Nephron progenitor cell (in vitro differentiated cells): ENCODE measurements at regions not wholly inside any gene's neighbourhood (a gene's known extent, or its start where the extent isn't known, plus 50 kb on each side); places are given as distances from the start of the nearest gene placed in this dataset.
A peak's percentile ranks its signal among the peaks of the same experiment; 100 is the strongest.

Source experiments
- DNase-seq: peaks from one replicate; pipeline ENCODE4 v3.0.0; 2021
- H3K27ac Mint-ChIP-seq: 2 replicates; pipeline ENCODE4 v1.8.0; 2021; ENCODE audit warnings: mild to moderate bottlenecking, moderate library complexity, mixed read lengths
- H3K27me3 Mint-ChIP-seq: 2 replicates; pipeline ENCODE4 v1.8.0; 2021; ENCODE audit warnings: mild to moderate bottlenecking, low read depth, mixed read lengths; ENCODE audit not compliant: poor library complexity
- H3K36me3 Mint-ChIP-seq: 2 replicates; pipeline ENCODE4 v1.8.0; 2021; ENCODE audit warnings: low read depth, mixed read lengths
- H3K4me1 Mint-ChIP-seq: 2 replicates; pipeline ENCODE4 v1.8.0; 2021; ENCODE audit warnings: mixed read lengths
- H3K4me3 Mint-ChIP-seq: 2 replicates; pipeline ENCODE4 v1.8.0; 2021; ENCODE audit warnings: mild to moderate bottlenecking, moderate library complexity, mixed read lengths
- H3K9me3 Mint-ChIP-seq: 2 replicates; pipeline ENCODE4 v1.8.0; 2021; ENCODE audit warnings: mild to moderate bottlenecking, moderate library complexity, mixed read lengths
- TF ChIP-seq, protein P1 (sequence below): fragments of 200-600 bp; sonication (generic); IDR thresholded peaks from 2 replicates; pipeline ENCODE4 v1.5.0; 2021; ENCODE audit warnings: antibody characterized with exemption

- Mint-ChIP-seq H3K27ac (no peak overlapping the region), H3K4me1 (no peaks in the 10 kb centered on the region), H3K9me3 (no peaks in the 10 kb centered on the region), H3K4me3 (no peak overlapping the region), H3K36me3 (no peaks in the 10 kb centered on the region), H3K27me3 (no peaks in the 10 kb centered on the region)
- TF ChIP-seq, protein P1, sequence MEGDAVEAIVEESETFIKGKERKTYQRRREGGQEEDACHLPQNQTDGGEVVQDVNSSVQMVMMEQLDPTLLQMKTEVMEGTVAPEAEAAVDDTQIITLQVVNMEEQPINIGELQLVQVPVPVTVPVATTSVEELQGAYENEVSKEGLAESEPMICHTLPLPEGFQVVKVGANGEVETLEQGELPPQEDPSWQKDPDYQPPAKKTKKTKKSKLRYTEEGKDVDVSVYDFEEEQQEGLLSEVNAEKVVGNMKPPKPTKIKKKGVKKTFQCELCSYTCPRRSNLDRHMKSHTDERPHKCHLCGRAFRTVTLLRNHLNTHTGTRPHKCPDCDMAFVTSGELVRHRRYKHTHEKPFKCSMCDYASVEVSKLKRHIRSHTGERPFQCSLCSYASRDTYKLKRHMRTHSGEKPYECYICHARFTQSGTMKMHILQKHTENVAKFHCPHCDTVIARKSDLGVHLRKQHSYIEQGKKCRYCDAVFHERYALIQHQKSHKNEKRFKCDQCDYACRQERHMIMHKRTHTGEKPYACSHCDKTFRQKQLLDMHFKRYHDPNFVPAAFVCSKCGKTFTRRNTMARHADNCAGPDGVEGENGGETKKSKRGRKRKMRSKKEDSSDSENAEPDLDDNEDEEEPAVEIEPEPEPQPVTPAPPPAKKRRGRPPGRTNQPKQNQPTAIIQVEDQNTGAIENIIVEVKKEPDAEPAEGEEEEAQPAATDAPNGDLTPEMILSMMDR, result no peak
- no peak for DNase-seq
Measured at GRCh38 chr13:70544706-70545105, 436.5 kb upstream of the KLHL1 start.

DNA sequence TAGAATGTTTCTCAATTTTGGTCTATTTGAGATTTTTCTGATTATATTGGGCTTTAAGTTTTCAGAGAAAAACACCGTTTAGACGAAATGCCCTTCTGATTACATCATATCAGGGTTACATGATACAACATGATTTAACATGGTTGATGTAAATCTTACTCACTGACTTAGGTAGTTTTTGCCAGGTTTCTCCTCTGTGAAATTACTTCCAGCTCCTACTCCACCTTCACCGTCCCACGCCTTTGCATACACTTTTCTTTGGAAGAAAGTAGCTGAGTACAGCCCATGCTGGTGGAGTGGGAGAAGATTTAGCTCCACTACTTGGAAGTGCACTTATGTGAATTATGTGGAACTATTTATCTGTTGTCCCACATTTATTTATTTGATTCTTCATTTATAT is 433.2 kb upstream of the KLHL1 start:
- Mint-ChIP-seq H3K36me3 (no peaks in the 10 kb centered on the region), H3K27ac (no peak overlapping the region), H3K4me1 (no peaks in the 10 kb centered on the region), H3K4me3 (no peak overlapping the region), H3K9me3 (no peaks in the 10 kb centered on the region), H3K27me3 (no peaks in the 10 kb centered on the region)
- no peak for DNase-seq
- TF ChIP-seq, protein P1, result no peak

GRCh38 chr13:70534466-70534865 is 426.2 kb upstream of the KLHL1 start:
- TF ChIP-seq, protein P1, result no peak
- DNase-seq, result no peak
- Mint-ChIP-seq H3K27me3 (no peaks in the 10 kb centered on the region), H3K9me3 (no peaks in the 10 kb centered on the region), H3K27ac (no peak overlapping the region), H3K4me1 (no peaks in the 10 kb centered on the region), H3K4me3 (no peak overlapping the region), H3K36me3 (no peaks in the 10 kb centered on the region)

- no peak overlapping the region for H3K27ac Mint-ChIP-seq
- DNase-seq, result no peak
- no peaks in the 10 kb centered on the region for H3K9me3 Mint-ChIP-seq
- TF ChIP-seq, protein P1, result no peak
- no peak overlapping the region for H3K4me3 Mint-ChIP-seq
- H3K36me3 Mint-ChIP-seq, result no peaks in the 10 kb centered on the region
- H3K27me3 Mint-ChIP-seq, result peaks cover 7% of the 10 kb centered on the region
- no peaks in the 10 kb centered on the region for H3K4me1 Mint-ChIP-seq
Measured at GRCh38 chr13:70529652-70530051, 421.4 kb upstream of the KLHL1 start.

GRCh38 chr13:70527599-70527998 is 419.3 kb upstream of the KLHL1 start:
- Mint-ChIP-seq H3K9me3 (no peaks in the 10 kb centered on the region), H3K4me1 (no peaks in the 10 kb centered on the region), H3K27me3 (peaks cover 7% of the 10 kb centered on the region), H3K4me3 (no peak overlapping the region), H3K27ac (peak overlapping the region; percentile 54), H3K36me3 (no peaks in the 10 kb centered on the region)
- DNase-seq, result no peak
- TF ChIP-seq, protein P1, result no peak

- no peak overlapping the region for H3K4me3 Mint-ChIP-seq
- TF ChIP-seq, protein P1, result no peak
- H3K27ac Mint-ChIP-seq, result no peak overlapping the region
- H3K4me1 Mint-ChIP-seq, result no peaks in the 10 kb centered on the region
- DNase-seq, result no peak
- H3K36me3 Mint-ChIP-seq, result no peaks in the 10 kb centered on the region
- no peaks in the 10 kb centered on the region for H3K9me3 Mint-ChIP-seq
- peaks cover 9% of the 10 kb centered on the region for H3K27me3 Mint-ChIP-seq
Measured at GRCh38 chr13:70523622-70524021, 415.4 kb upstream of the KLHL1 start.
